ENCODE measurements at regions not wholly inside any gene's neighbourhood (a gene's known extent, or its start where the extent isn't known, plus 50 kb on each side); places are given as distances from the start of the nearest gene placed in this dataset.

DNA sequence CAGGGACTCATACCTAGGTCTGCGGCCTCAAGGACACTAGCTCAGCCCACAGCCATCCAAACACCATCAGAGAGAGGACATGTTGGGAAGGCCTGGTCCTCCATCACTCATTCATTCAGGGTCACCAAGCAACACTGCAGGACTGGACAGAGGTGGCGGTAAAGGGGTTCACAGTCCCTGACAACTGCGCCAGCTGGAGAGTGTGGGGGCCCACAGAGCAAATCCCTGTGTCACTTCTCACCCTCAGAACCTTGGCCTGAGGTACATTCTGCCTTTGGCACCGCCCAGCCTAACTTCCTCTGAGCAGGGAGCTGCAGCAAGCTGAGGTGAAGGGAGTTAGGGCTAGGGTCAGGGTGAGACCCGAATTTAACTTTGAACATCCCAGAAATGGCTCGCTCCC, 106.5 kb downstream of the COPRS start:
- TF ChIP-seq ZBTB21 (CRISPR knock-in tag; IDR thresholded peaks at IDR 0.05; ENCODE audit: borderline replicate concordance) = no peak
- TF ChIP-seq, protein P1, sequence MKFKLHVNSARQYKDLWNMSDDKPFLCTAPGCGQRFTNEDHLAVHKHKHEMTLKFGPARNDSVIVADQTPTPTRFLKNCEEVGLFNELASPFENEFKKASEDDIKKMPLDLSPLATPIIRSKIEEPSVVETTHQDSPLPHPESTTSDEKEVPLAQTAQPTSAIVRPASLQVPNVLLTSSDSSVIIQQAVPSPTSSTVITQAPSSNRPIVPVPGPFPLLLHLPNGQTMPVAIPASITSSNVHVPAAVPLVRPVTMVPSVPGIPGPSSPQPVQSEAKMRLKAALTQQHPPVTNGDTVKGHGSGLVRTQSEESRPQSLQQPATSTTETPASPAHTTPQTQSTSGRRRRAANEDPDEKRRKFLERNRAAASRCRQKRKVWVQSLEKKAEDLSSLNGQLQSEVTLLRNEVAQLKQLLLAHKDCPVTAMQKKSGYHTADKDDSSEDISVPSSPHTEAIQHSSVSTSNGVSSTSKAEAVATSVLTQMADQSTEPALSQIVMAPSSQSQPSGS (CRISPR knock-in tag; IDR thresholded peaks at IDR 0.05; ENCODE audit: borderline replicate concordance, low read depth) = no peak
- TF ChIP-seq ZNF219 (CRISPR knock-in tag; IDR thresholded peaks at IDR 0.05; ENCODE audit: borderline replicate concordance) = no peak
- TF ChIP-seq ZNF317 (CRISPR knock-in tag; IDR thresholded peaks at IDR 0.05; ENCODE audit: borderline replicate concordance, low read depth) = no peak
- TF ChIP-seq, protein P2, sequence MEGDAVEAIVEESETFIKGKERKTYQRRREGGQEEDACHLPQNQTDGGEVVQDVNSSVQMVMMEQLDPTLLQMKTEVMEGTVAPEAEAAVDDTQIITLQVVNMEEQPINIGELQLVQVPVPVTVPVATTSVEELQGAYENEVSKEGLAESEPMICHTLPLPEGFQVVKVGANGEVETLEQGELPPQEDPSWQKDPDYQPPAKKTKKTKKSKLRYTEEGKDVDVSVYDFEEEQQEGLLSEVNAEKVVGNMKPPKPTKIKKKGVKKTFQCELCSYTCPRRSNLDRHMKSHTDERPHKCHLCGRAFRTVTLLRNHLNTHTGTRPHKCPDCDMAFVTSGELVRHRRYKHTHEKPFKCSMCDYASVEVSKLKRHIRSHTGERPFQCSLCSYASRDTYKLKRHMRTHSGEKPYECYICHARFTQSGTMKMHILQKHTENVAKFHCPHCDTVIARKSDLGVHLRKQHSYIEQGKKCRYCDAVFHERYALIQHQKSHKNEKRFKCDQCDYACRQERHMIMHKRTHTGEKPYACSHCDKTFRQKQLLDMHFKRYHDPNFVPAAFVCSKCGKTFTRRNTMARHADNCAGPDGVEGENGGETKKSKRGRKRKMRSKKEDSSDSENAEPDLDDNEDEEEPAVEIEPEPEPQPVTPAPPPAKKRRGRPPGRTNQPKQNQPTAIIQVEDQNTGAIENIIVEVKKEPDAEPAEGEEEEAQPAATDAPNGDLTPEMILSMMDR (IDR thresholded peaks at IDR 0.05) = no peak
- no peak for TF ChIP-seq ZNF121 (CRISPR knock-in tag; IDR thresholded peaks at IDR 0.05)
- TF ChIP-seq, protein P3, sequence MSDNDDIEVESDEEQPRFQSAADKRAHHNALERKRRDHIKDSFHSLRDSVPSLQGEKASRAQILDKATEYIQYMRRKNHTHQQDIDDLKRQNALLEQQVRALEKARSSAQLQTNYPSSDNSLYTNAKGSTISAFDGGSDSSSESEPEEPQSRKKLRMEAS (CRISPR knock-in tag; IDR thresholded peaks at IDR 0.05) = no peak
- TF ChIP-seq, protein P4, sequence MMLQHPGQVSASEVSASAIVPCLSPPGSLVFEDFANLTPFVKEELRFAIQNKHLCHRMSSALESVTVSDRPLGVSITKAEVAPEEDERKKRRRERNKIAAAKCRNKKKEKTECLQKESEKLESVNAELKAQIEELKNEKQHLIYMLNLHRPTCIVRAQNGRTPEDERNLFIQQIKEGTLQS (CRISPR knock-in tag; conservative IDR thresholded peaks at IDR 0.05) = no peak

All from WTC11 (cell line).